H1 (cell line): ENCODE measurements at regions not wholly inside any gene's neighbourhood (a gene's known extent, or its start where the extent isn't known, plus 50 kb on each side); places are given as distances from the start of the nearest gene placed in this dataset.

Experiments
- CTCF ChIA-PET: fragments of 300-600 bp; sonication (Branson Sonifier 250); formaldehyde crosslinking; loops from one replicate; lab custom pipeline; 2021; ENCODE audit not compliant: partially characterized antibody; lab: Charles Lee
- POLR2A ChIA-PET: fragments of 300-600 bp; sonication (Branson Sonifier 250); formaldehyde crosslinking; loops from one replicate; lab custom pipeline; 2021; ENCODE audit warnings: inconsistent platforms; ENCODE audit not compliant: partially characterized antibody; lab: Charles Lee
- DNase-seq, 2 experiments: peaks; one replicate each; pipeline versions ENCODE4 v3.0.0 to v3.0.0-alpha.2; 2010 to 2022; ENCODE audit warnings: low spot score in 2 of 2, low read depth in 1 of 2, mixed read lengths in 1 of 2
- FAIRE-seq: peaks from 2 replicates; lab custom pipeline; 2011; peaks lifted over from hg19 to GRCh38; lab: Jason Lieb, UNC
- H2AFZ ChIP-seq: 2 replicates; pipeline ENCODE4 v1.8.1; 2012; ENCODE audit warnings: low read length, inconsistent platforms
- H2AK5ac ChIP-seq: 2 replicates; pipeline ENCODE4 v1.6.1; 2013; ENCODE audit warnings: low read depth, low read length
- H2BK120ac ChIP-seq: replicated peaks from 2 replicates; pipeline ENCODE3; 2013; ENCODE audit warnings: low read depth, low read length, inconsistent platforms
- H2BK12ac ChIP-seq: 2 replicates; pipeline ENCODE4 v1.6.1; 2013; ENCODE audit warnings: low read depth, low read length
- H2BK15ac ChIP-seq: 2 replicates; pipeline ENCODE4 v1.6.1; 2013; ENCODE audit warnings: low read length
- H2BK20ac ChIP-seq: 2 replicates; pipeline ENCODE4 v1.6.1; 2013; ENCODE audit warnings: low read length
- H2BK5ac ChIP-seq: 2 replicates; pipeline ENCODE4 v1.6.1; 2013; ENCODE audit warnings: low read depth, low read length
- H3K14ac ChIP-seq: 2 replicates; pipeline ENCODE4 v1.6.1; 2013; ENCODE audit warnings: inconsistent platforms; ENCODE audit not compliant: insufficient read length
- H3K18ac ChIP-seq: 2 replicates; pipeline ENCODE4 v1.6.1; 2013; ENCODE audit warnings: low read length; ENCODE audit errors: extremely low read depth
- H3K23ac ChIP-seq: 2 replicates; pipeline ENCODE4 v1.6.1; 2013; ENCODE audit warnings: inconsistent platforms; ENCODE audit not compliant: insufficient read length
- H3K23me2 ChIP-seq: 2 replicates; pipeline ENCODE4 v1.6.1; 2013; ENCODE audit warnings: low read depth, low read length
- H3K27ac ChIP-seq: 2 replicates; pipeline ENCODE4 v1.6.1; 2011; ENCODE audit warnings: low read depth, low read length, inconsistent platforms
- H3K27me3 ChIP-seq, 4 experiments: replicated peaks in 1 of 4; 1 replicate in 1 of 4; 2 replicates in 3 of 4; pipeline versions ENCODE4 v1.6.1 to v1.8.1; 2011 to 2013; ENCODE audit warnings: low read length in 3 of 4, mild to moderate bottlenecking in 3 of 4, inconsistent platforms in 2 of 4, mixed read lengths in 2 of 4, moderate library complexity in 1 of 4; ENCODE audit not compliant: control insufficient read depth in 3 of 4, insufficient read depth in 3 of 4; ENCODE audit errors: extremely low read depth in 1 of 4
- H3K36me3 ChIP-seq, 4 experiments: 2 replicates each; pipeline versions ENCODE4 v1.6.1 to v1.8.1; 2011 to 2013; ENCODE audit warnings: mild to moderate bottlenecking in 4 of 4, low read length in 3 of 4, moderate library complexity in 2 of 4, control low read depth in 1 of 4, inconsistent platforms in 1 of 4; ENCODE audit not compliant: insufficient read depth in 4 of 4, control insufficient read depth in 2 of 4
- H3K4ac ChIP-seq: replicated peaks from 2 replicates; pipeline ENCODE3; 2013; ENCODE audit warnings: low read length, low read depth, mixed read lengths, inconsistent platforms; ENCODE audit not compliant: insufficient read length
- H3K4me1 ChIP-seq, 4 experiments: replicated peaks in 1 of 4; 1 replicate in 1 of 4; 2 replicates in 3 of 4; pipeline versions ENCODE4 v1.6.1 to v1.8.1; 2011 to 2013; ENCODE audit warnings: low read length in 3 of 4, inconsistent platforms in 2 of 4, mixed read lengths in 1 of 4; ENCODE audit not compliant: insufficient read depth in 4 of 4, control insufficient read depth in 3 of 4
- H3K4me2 ChIP-seq, 2 experiments: 2 replicates each; pipeline versions ENCODE4 v1.6.1 to v1.8.1; 2011 to 2013; ENCODE audit warnings: low read depth in 2 of 2, low read length in 2 of 2, control low read depth in 1 of 2, inconsistent platforms in 1 of 2, mild to moderate bottlenecking in 1 of 2; ENCODE audit not compliant: insufficient read depth in 1 of 2
- H3K4me3 ChIP-seq, 4 experiments: fragments of 200-600, 300-600 bp in 1 of 4; sonication (generic), shearing (Covaris generic), sonication (Bioruptor Twin) in 1 of 4; 2 replicates each; pipeline versions ENCODE4 v1.5.1 to v1.8.1; 2011 to 2016; ENCODE audit warnings: low read length in 4 of 4, low read depth in 3 of 4, control low read depth in 2 of 4, inconsistent platforms in 2 of 4, mild to moderate bottlenecking in 2 of 4, mixed read lengths in 1 of 4, moderate library complexity in 1 of 4; ENCODE audit not compliant: insufficient read depth in 2 of 4; ENCODE audit errors: extremely low read depth in 1 of 4
- H3K56ac ChIP-seq: replicated peaks from 2 replicates; pipeline ENCODE3; 2013; ENCODE audit warnings: low read depth, mild to moderate bottlenecking, mixed read lengths, low read length, inconsistent platforms; ENCODE audit not compliant: insufficient read length
- H3K79me1 ChIP-seq: 2 replicates; pipeline ENCODE4 v1.6.1; 2013; ENCODE audit warnings: low read depth, low read length, control low read depth
- H3K79me2 ChIP-seq, 2 experiments: 2 replicates each; pipeline versions ENCODE4 v1.6.1 to v1.8.1; 2012 to 2013; ENCODE audit warnings: low read length in 2 of 2, mild to moderate bottlenecking in 2 of 2, inconsistent platforms in 1 of 2; ENCODE audit not compliant: insufficient read depth in 2 of 2, control insufficient read depth in 1 of 2
- H3K9ac ChIP-seq, 4 experiments: replicated peaks in 1 of 4; 1 replicate in 1 of 4; 2 replicates in 3 of 4; pipeline versions ENCODE4 v1.6.1 to v1.8.1; 2011 to 2013; ENCODE audit warnings: low read depth in 3 of 4, low read length in 3 of 4, control low read depth in 2 of 4, mild to moderate bottlenecking in 2 of 4, moderate library complexity in 2 of 4, inconsistent platforms in 1 of 4; ENCODE audit errors: extremely low read depth in 1 of 4
- H3K9me3 ChIP-seq, 2 experiments: 2 replicates each; pipeline versions ENCODE4 v1.6.1 to v1.8.1; 2012 to 2013; ENCODE audit warnings: mild to moderate bottlenecking in 2 of 2, moderate library complexity in 2 of 2, control low read depth in 1 of 2, inconsistent platforms in 1 of 2, low read depth in 1 of 2, low read length in 1 of 2, mixed read lengths in 1 of 2; ENCODE audit not compliant: insufficient read depth in 2 of 2
- H4K20me1 ChIP-seq, 2 experiments: replicated peaks in 1 of 2; 2 replicates each; pipeline versions ENCODE3 to v1.8.1; 2011 to 2013; ENCODE audit warnings: inconsistent platforms in 2 of 2, low read length in 2 of 2, mild to moderate bottlenecking in 1 of 2; ENCODE audit not compliant: insufficient read depth in 2 of 2, control insufficient read depth in 1 of 2
- H4K5ac ChIP-seq: 2 replicates; pipeline ENCODE4 v1.6.1; 2013; ENCODE audit warnings: low read length, low read depth, mixed read lengths, inconsistent platforms; ENCODE audit not compliant: insufficient read length
- H4K8ac ChIP-seq: 2 replicates; pipeline ENCODE4 v1.8.0; 2013; ENCODE audit warnings: mild to moderate bottlenecking, moderate library complexity, low read length, inconsistent platforms; ENCODE audit not compliant: insufficient read depth; ENCODE audit errors: extremely low read depth
- H4K91ac ChIP-seq: replicated peaks from 2 replicates; pipeline ENCODE3; 2013; ENCODE audit warnings: low read length, mixed read lengths, inconsistent platforms; ENCODE audit not compliant: insufficient read length
- EGR1 ChIP-seq: IDR thresholded peaks from 2 replicates; pipeline ENCODE4 v1.6.1; 2011; ENCODE audit warnings: low read depth, low read length, borderline replicate concordance
- JUND ChIP-seq: IDR thresholded peaks from 2 replicates; pipeline ENCODE4 v1.6.1; 2011; ENCODE audit warnings: mild to moderate bottlenecking, improper control_type of control experiment, low read length
- RAD21 ChIP-seq, 2 experiments: IDR thresholded peaks in 1 of 2; conservative IDR thresholded peaks in 1 of 2; 2 replicates each; pipeline ENCODE4 v1.6.1; 2011; ENCODE audit warnings: low read depth in 2 of 2, low read length in 2 of 2, improper control_type of control experiment in 1 of 2, inconsistent platforms in 1 of 2, mild to moderate bottlenecking in 1 of 2, moderate library complexity in 1 of 2
- RFX5 ChIP-seq: IDR thresholded peaks from 2 replicates; pipeline ENCODE4 v1.6.1; 2011; ENCODE audit warnings: low read depth, low read length, improper control_type of control experiment, borderline replicate concordance
- RNF2 ChIP-seq: fragments of 200-900, 300-1000 bp; sonication (generic); IDR thresholded peaks from 2 replicates; pipeline ENCODE4 v1.7.1; 2016; ENCODE audit warnings: borderline replicate concordance, low read depth, mild to moderate bottlenecking, antibody characterized with exemption, low read length; ENCODE audit not compliant: poor library complexity, severe bottlenecking; ENCODE audit errors: missing control alignments
- SIX5 ChIP-seq: IDR thresholded peaks from 2 replicates; pipeline ENCODE4 v1.6.1; 2011; ENCODE audit warnings: mild to moderate bottlenecking, low read depth, low read length
- WGBS, 2 experiments: shearing (Covaris generic) in 1 of 2; methylation state at CpG; one replicate each; pipeline versions ENCODE4 v1.1.6 to v1.1.7; 2013 to 2015; ENCODE audit warnings: low lambda C conversion rate in 2 of 2, mixed read lengths in 2 of 2, inconsistent platforms in 1 of 2, low coverage in 1 of 2, missing lambda C conversion rate in 1 of 2; ENCODE audit not compliant: insufficient replicate concordance in 2 of 2, insufficient coverage in 1 of 2, insufficient read length in 1 of 2; ENCODE audit errors: extremely low coverage in 1 of 2, missing lambda C conversion rate in 1 of 2; 5-methylcytosine and 5-hydroxymethylcytosine counted together
- TF ChIP-seq, protein P1 (sequence below): IDR thresholded peaks from 2 replicates; pipeline ENCODE4 v1.6.1; 2012; ENCODE audit warnings: inconsistent platforms
- TF ChIP-seq, protein P2 (sequence below): IDR thresholded peaks from 2 replicates; pipeline ENCODE4 v1.6.1; 2012; ENCODE audit warnings: inconsistent platforms
- TF ChIP-seq, protein P3 (sequence below), 3 experiments: IDR thresholded peaks; 1 replicate in 2 of 3; 2 replicates in 1 of 3; pipeline versions ENCODE4 v1.5.1 to v1.6.1; 2011; ENCODE audit warnings: low read length in 3 of 3, mild to moderate bottlenecking in 3 of 3, inconsistent platforms in 2 of 3, low read depth in 1 of 3, moderate library complexity in 1 of 3; ENCODE audit not compliant: insufficient read depth in 1 of 3; ENCODE audit errors: control extremely low read depth in 1 of 3

DNA sequence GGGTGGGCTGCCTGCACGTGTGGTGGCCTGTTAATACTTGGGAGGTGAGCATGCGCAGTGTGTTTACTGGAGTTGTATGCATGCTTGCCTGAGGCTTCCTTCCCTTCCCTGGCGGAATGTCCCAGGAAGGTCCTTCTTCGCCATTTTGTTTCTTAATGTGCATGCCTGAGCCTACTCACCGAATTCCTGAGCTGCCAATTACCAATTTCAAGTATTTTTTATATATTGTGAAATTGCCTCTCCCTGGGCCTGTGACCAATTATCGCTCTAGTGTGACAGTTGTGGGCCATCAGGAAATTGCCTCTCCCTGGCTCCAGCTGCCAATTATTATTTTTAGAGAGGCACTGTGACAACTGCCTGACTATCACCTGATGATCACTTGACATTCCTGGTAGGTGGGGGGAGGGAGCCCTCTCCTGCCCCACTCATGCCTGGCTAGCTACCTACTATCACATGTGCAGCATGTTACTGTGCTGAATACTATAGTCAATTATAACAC is 70.0 kb downstream of the FAM50B start:
- CTCF ChIA-PET: interaction anchor here (1.5 to 2.1 kb wide), 5 partner anchors 9 to 70 kb away, joined by 5 to 10 read pairs (median 6); partner anchors contain the start of gene FAM50B
- TF ChIP-seq, protein P1, sequence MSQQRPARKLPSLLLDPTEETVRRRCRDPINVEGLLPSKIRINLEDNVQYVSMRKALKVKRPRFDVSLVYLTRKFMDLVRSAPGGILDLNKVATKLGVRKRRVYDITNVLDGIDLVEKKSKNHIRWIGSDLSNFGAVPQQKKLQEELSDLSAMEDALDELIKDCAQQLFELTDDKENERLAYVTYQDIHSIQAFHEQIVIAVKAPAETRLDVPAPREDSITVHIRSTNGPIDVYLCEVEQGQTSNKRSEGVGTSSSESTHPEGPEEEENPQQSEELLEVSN: no peak
- TF ChIP-seq RAD21 (IDR thresholded peaks at IDR 0.05 in 1 of 2, conservative IDR thresholded peaks at IDR 0.05 in 1 of 2; ENCODE audit: low read depth in 2 of 2, low read length in 2 of 2): no peak
- no peak for TF ChIP-seq EGR1
- TF ChIP-seq RNF2: no peak
- no peak for TF ChIP-seq JUND
- TF ChIP-seq, protein P2, sequence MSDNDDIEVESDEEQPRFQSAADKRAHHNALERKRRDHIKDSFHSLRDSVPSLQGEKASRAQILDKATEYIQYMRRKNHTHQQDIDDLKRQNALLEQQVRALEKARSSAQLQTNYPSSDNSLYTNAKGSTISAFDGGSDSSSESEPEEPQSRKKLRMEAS: no peak
- no peak for TF ChIP-seq SIX5
- TF ChIP-seq RFX5: no peak
- TF ChIP-seq, protein P3, sequence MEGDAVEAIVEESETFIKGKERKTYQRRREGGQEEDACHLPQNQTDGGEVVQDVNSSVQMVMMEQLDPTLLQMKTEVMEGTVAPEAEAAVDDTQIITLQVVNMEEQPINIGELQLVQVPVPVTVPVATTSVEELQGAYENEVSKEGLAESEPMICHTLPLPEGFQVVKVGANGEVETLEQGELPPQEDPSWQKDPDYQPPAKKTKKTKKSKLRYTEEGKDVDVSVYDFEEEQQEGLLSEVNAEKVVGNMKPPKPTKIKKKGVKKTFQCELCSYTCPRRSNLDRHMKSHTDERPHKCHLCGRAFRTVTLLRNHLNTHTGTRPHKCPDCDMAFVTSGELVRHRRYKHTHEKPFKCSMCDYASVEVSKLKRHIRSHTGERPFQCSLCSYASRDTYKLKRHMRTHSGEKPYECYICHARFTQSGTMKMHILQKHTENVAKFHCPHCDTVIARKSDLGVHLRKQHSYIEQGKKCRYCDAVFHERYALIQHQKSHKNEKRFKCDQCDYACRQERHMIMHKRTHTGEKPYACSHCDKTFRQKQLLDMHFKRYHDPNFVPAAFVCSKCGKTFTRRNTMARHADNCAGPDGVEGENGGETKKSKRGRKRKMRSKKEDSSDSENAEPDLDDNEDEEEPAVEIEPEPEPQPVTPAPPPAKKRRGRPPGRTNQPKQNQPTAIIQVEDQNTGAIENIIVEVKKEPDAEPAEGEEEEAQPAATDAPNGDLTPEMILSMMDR (IDR thresholded peaks at IDR 0.05; ENCODE audit: control extremely low read depth in 1 of 3, insufficient read depth in 1 of 3, low read depth in 1 of 3, low read length in 3 of 3): no peak

More for the DNA sequence above, 70.0 kb downstream of the FAM50B start:
- Histone ChIP-seq H2AFZ (no peak overlapping the region), H2BK15ac (0 out of 2 replicates have a peak overlapping the region, but pooled peaks have one; percentile 72), H3K14ac (no peak overlapping the region), H3K4me1 (peaks cover 0 to 4% (median 0%) of the 10 kb centered on the region in 4 experiments; a peak in 1 of 7 replicates), H3K79me1 (no peaks in the 10 kb centered on the region), H3K18ac (no peak overlapping the region), H2BK120ac (no peak overlapping the region), H3K79me2 (no peaks in the 10 kb centered on the region), H3K4me3 (no peak overlapping the region), H4K8ac (no peak overlapping the region), H4K5ac (no peak overlapping the region), H3K4ac (no peak overlapping the region), H3K4me2 (no peak overlapping the region), H3K9ac (no peak overlapping the region), H2BK12ac (no peak overlapping the region), H3K9me3 (peaks cover 3 to 4% of the 10 kb centered on the region in 2 experiments; a peak in 2 of 4 replicates), H2BK5ac (no peak overlapping the region), H3K56ac (no peak overlapping the region), H3K27ac (no peak overlapping the region), H4K91ac (no peak overlapping the region), H2AK5ac (no peak overlapping the region), H3K36me3 (no peaks in the 10 kb centered on the region; a peak in 1 of 8 replicates), H3K23ac (no peak overlapping the region), H2BK20ac (no peak overlapping the region), H3K27me3 (no peaks in the 10 kb centered on the region), H4K20me1 (no peaks in the 10 kb centered on the region), H3K23me2 (no peaks in the 10 kb centered on the region)
- FAIRE-seq: no peak
- POLR2A ChIA-PET: interaction anchor here (1.0 to 1.7 kb wide), 2 partner anchors 15 to 102 kb away, joined by 4 to 5 read pairs; a partner anchor contains a TSS
- DNase-seq: no peak
- WGBS, 2 experiments: 92% methylated on average over 6 of the region's 6 CpGs; no CpG with 5 or more reads in 1 of the 2 experiments
